Sigmoid colon (tissue), 6 donors: ENCODE measurements at regions not wholly inside any gene's neighbourhood (a gene's known extent, or its start where the extent isn't known, plus 50 kb on each side); places are given as distances from the start of the nearest gene placed in this dataset.

Experiments used
- DNase-seq: peaks from one replicate; pipeline ENCODE4 v3.0.0-alpha.2; 2019
- H3K27ac ChIP-seq, 4 donors: fragments of 200-600 bp; sonication (generic); one replicate each; pipeline ENCODE4 v1.5.1; 2016 to 2019; ENCODE audit warnings: mild to moderate bottlenecking in 1 of 4
- H3K27me3 ChIP-seq, 3 donors: fragments of 200-600 bp; sonication (generic); one replicate each; pipeline ENCODE4 v1.5.1; 2019; ENCODE audit warnings: mild to moderate bottlenecking in 1 of 3
- H3K36me3 ChIP-seq, 4 donors: fragments of 200-600 bp; sonication (generic); one replicate each; pipeline ENCODE4 v1.5.1; 2016 to 2019
- H3K4me1 ChIP-seq, 4 donors: fragments of 200-600 bp; sonication (generic); one replicate each; pipeline ENCODE4 v1.5.1; 2017 to 2019
- H3K4me3 ChIP-seq, 4 donors: fragments of 200-600 bp; sonication (generic); one replicate each; pipeline ENCODE4 v1.5.1; 2017 to 2019; ENCODE audit warnings: mild to moderate bottlenecking in 2 of 4, moderate library complexity in 1 of 4
- H3K9me3 ChIP-seq, 4 donors: fragments of 200-600 bp in 3 of 4; sonication (generic) in 3 of 4; one replicate each; pipeline versions ENCODE4 v1.5.1 to v1.6.1; 2013 to 2019
- CTCF ChIP-seq, 4 experiments: fragments of 450-650 bp in 3 of 4; fragments of 200-600 bp in 1 of 4; IDR thresholded peaks; one replicate each; pipeline ENCODE4 v1.5.1; 2016 to 2019; ENCODE audit warnings: antibody characterized with exemption in 4 of 4, mild to moderate bottlenecking in 3 of 4, moderate library complexity in 2 of 4
- EP300 ChIP-seq, 4 donors: sonication (generic); formaldehyde crosslinking; IDR thresholded peaks; one replicate each; pipeline ENCODE4 v1.6.1; 2017; ENCODE audit warnings: antibody characterized with exemption in 4 of 4
- POLR2A ChIP-seq, 2 donors: fragments of 450-650 bp; IDR thresholded peaks; one replicate each; pipeline ENCODE4 v1.6.1; 2016; ENCODE audit warnings: antibody characterized with exemption in 2 of 2, mild to moderate bottlenecking in 2 of 2, moderate library complexity in 2 of 2
- POLR2AphosphoS5 ChIP-seq, 4 donors: sonication (generic); formaldehyde crosslinking; IDR thresholded peaks; one replicate each; pipeline ENCODE4 v1.6.1; 2017; ENCODE audit warnings: antibody characterized with exemption in 4 of 4
- WGBS, 2 donors: extraction: QIAGEN DNeasy Blood & Tissue Kit; methylation state at CpG; one replicate each; pipeline ENCODE4 v1.1.7; 2013; 5-methylcytosine and 5-hydroxymethylcytosine counted together
- intact Hi-C: fragments of 100-400 bp; cut with DNase I; formaldehyde crosslinking; loops from one replicate; pipeline ENCODE4 v1.15.1; 2023
- donor health status: healthy with polysubstance abuse.
- donor health status: healthy.

DNA sequence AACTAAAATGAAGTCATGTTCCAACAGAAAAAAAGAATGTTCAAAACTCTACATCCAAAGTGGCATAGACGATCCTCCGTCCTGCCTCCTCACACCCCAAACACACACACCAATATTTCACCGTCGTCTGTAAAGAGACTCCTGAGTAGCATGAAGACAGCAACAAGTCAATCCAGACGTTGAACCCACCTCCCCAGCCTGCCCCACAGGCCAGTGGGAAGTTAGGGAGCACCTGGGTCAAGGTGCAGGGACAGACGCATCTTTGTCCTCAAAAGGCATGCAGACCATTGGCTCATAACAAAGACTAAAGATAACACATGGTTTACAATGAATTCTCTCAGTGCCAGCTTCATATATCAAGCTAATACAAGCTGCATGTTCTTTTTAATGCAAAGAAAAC lies 396.5 kb downstream of the TCERG1L start:
- intact Hi-C loops = no loop called here
- H3K4me1 ChIP-seq = no peaks in the 10 kb centered on the region
- no peak overlapping the region for H3K4me3 ChIP-seq
- H3K27me3 ChIP-seq = no peaks in the 10 kb centered on the region
- no peaks in the 10 kb centered on the region for H3K36me3 ChIP-seq
- TF ChIP-seq POLR2AphosphoS5 (IDR thresholded peaks at IDR 0.05) = no peak
- no peak for TF ChIP-seq CTCF (IDR thresholded peaks at IDR 0.05)
- no peak for TF ChIP-seq EP300 (IDR thresholded peaks at IDR 0.05)
- TF ChIP-seq POLR2A (IDR thresholded peaks at IDR 0.05) = no peak
- peaks cover 0 to 8% (median 0%) of the 10 kb centered on the region in 4 donors for H3K9me3 ChIP-seq
- H3K27ac ChIP-seq = no peak overlapping the region
- no peak for DNase-seq
- 64 to 75% methylated on average over 6 of the region's 6 CpGs for WGBS, 2 donors

DNA sequence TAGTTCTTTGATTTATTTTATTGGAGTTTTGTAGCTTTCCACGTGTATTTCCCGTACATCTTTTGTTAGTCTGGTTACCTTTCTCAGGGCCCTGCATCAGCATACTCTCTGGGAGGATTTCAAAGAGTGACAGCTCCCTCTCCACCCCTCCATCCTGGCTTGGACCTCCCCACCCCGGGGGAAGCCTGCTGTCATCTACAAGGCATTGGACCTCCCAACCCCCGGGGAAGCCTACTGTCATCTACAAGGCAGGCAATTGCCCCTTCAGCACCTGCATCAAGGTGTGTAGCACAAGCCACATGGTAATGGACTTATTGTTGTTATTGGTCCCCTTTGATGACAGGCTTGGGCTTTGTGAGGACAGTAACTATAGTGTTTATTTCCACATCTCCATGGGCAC lies 390.1 kb downstream of the TCERG1L start:
- 68 to 78% methylated on average over 4 of the region's 4 CpGs for WGBS, 2 donors
- TF ChIP-seq POLR2A (IDR thresholded peaks at IDR 0.05) (no peak), CTCF (IDR thresholded peaks at IDR 0.05) (no peak), POLR2AphosphoS5 (IDR thresholded peaks at IDR 0.05) (no peak), EP300 (IDR thresholded peaks at IDR 0.05) (no peak)
- H3K9me3 ChIP-seq = no peaks in the 10 kb centered on the region
- intact Hi-C loops = no loop called here
- H3K27me3 ChIP-seq = peaks cover 0 to 6% (median 0%) of the 10 kb centered on the region in 3 donors
- no peaks in the 10 kb centered on the region for H3K36me3 ChIP-seq
- no peak for DNase-seq
- H3K4me1 ChIP-seq = no peaks in the 10 kb centered on the region
- H3K27ac ChIP-seq = no peak overlapping the region
- no peak overlapping the region for H3K4me3 ChIP-seq

DNA sequence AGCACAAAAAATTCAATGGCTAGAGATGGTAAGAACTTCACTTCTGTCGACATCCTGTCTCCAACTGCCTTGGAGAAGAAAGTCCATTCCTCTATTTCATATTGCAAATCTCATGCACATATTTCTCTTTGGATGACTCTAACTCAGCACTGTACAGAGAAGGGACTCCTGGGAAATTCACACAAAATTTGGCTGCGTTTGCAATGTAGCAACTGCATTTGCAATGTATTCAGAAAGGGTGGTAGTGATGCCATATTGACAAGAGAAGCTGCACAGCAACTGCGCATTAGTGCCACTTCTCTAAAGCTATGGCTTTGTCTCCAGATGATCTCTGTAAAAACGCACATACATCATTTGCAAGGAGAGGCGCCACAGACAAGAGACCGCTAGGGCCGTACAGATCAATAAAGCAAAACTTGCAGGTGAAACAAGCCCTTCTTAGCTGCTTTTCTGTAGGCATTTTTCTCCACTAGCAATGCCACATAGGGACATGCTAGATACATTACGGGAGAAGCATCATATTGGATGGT lies 389.5 kb downstream of the TCERG1L start:
- no peak overlapping the region for H3K27ac ChIP-seq
- H3K4me1 ChIP-seq = no peaks in the 10 kb centered on the region
- H3K9me3 ChIP-seq = no peaks in the 10 kb centered on the region
- peaks cover 0 to 6% (median 0%) of the 10 kb centered on the region in 3 donors for H3K27me3 ChIP-seq
- TF ChIP-seq POLR2A (IDR thresholded peaks at IDR 0.05) (no peak), EP300 (IDR thresholded peaks at IDR 0.05) (no peak), CTCF (IDR thresholded peaks at IDR 0.05) (no peak), POLR2AphosphoS5 (IDR thresholded peaks at IDR 0.05) (no peak)
- H3K4me3 ChIP-seq = no peak overlapping the region
- H3K36me3 ChIP-seq = no peaks in the 10 kb centered on the region
- no peak for DNase-seq
- intact Hi-C loops = no loop called here
- 89 to 91% methylated on average over 8 of the region's 8 CpGs for WGBS, 2 donors

DNA sequence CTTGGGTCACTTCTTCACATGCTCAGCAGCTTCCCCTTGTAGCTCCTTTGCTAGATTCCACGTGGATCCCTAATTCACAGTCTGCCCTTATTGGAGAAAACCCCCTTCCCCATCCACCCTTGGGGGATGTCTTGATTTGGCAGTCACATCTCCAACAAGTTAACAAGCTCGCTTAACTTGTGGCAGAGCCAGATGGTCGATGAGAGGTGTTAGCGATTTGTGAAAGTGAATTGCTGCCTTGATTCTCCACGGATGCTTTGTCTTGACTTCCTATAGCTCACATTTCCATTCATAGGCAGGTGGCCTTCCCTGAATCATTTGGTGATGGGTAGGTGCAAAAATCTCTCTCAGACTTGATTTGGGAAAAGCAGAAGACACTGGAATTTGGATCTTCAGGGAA lies 387.9 kb downstream of the TCERG1L start:
- intact Hi-C loops = no loop called here
- TF ChIP-seq POLR2AphosphoS5 (IDR thresholded peaks at IDR 0.05) (no peak), EP300 (IDR thresholded peaks at IDR 0.05) (no peak), POLR2A (IDR thresholded peaks at IDR 0.05) (no peak), CTCF (IDR thresholded peaks at IDR 0.05) (no peak)
- H3K27ac ChIP-seq = no peak overlapping the region
- 61 to 62% methylated on average over 5 of the region's 5 CpGs for WGBS, 2 donors
- H3K36me3 ChIP-seq = no peaks in the 10 kb centered on the region
- no peaks in the 10 kb centered on the region for H3K4me1 ChIP-seq
- no peak overlapping the region for H3K4me3 ChIP-seq
- no peak for DNase-seq
- H3K27me3 ChIP-seq = peaks cover 0 to 6% (median 0%) of the 10 kb centered on the region in 3 donors
- no peaks in the 10 kb centered on the region for H3K9me3 ChIP-seq
